NB4 (cell line): ENCODE measurements at regions not wholly inside any gene's neighbourhood (a gene's known extent, or its start where the extent isn't known, plus 50 kb on each side); places are given as distances from the start of the nearest gene placed in this dataset.

Experiments
- CTCF ChIP-seq: IDR thresholded peaks from one replicate; pipeline ENCODE4 v1.5.1; 2012; ENCODE audit warnings: low read depth, low read length
- MYC ChIP-seq: IDR thresholded peaks from 2 replicates; pipeline ENCODE4 v1.6.1; 2011; ENCODE audit warnings: low read depth, low read length
- POLR2A ChIP-seq: IDR thresholded peaks from 2 replicates; pipeline ENCODE4 v1.6.1; 2011; ENCODE audit warnings: mild to moderate bottlenecking; ENCODE audit not compliant: insufficient read length; ENCODE audit errors: extremely low read depth

DNA sequence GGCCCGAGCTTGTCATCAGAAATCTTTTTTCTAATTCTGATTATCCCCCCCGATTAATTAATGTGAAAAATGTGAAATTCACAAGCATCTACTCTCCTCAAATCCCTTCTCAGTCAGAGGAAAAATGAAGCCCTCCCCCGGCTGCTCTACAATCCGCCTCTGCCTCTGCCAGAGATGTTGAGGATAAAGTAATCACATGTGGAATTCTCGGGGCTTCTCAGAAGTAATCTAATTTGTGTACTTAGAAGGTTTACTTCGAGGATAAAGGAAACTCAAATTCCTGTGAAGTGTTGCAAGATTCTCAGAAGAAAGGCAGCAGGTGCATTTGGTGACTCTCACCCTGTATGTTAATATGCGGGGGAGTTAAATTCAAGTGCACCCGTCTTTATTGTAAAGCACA lies 726.1 kb upstream of the ADAMTS16 start:
- TF ChIP-seq CTCF (no peak), MYC (no peak), POLR2A (no peak)
